GM12874 (cell line): ENCODE measurements at regions not wholly inside any gene's neighbourhood (a gene's known extent, or its start where the extent isn't known, plus 50 kb on each side); places are given as distances from the start of the nearest gene placed in this dataset.

Experiments used
- TF ChIP-seq, protein P1 (sequence below): IDR thresholded peaks from 2 replicates; pipeline ENCODE4 v1.5.1; 2011; ENCODE audit warnings: low read depth, mild to moderate bottlenecking, control low read depth, low read length, moderate library complexity; ENCODE audit not compliant: insufficient read depth

DNA sequence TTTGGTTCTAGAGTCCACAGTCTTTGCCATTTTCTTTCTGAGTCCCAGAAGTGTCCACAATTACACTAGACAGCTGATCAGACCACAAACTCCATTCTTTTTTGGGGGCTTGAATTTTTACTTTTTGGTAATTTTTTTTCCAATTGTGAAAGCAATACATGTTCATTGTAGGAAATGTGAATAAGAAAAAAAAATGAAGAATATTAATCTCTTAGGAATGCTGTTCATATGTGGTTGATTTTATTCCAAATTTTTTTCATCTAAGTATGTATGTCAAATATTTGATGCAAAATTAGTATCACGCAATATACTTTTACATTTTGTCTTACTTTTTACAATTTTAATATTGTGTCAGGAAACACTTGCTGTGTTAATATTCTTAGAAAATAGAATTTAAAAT, 76.4 kb upstream of the ETS2 start:
- TF ChIP-seq, protein P1, sequence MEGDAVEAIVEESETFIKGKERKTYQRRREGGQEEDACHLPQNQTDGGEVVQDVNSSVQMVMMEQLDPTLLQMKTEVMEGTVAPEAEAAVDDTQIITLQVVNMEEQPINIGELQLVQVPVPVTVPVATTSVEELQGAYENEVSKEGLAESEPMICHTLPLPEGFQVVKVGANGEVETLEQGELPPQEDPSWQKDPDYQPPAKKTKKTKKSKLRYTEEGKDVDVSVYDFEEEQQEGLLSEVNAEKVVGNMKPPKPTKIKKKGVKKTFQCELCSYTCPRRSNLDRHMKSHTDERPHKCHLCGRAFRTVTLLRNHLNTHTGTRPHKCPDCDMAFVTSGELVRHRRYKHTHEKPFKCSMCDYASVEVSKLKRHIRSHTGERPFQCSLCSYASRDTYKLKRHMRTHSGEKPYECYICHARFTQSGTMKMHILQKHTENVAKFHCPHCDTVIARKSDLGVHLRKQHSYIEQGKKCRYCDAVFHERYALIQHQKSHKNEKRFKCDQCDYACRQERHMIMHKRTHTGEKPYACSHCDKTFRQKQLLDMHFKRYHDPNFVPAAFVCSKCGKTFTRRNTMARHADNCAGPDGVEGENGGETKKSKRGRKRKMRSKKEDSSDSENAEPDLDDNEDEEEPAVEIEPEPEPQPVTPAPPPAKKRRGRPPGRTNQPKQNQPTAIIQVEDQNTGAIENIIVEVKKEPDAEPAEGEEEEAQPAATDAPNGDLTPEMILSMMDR = no peak

- TF ChIP-seq, protein P1 = no peak
Measured at GRCh38 chr21:38729754-38730379, 75.9 kb upstream of the ETS2 start.

GRCh38 chr21:38733972-38734546, 71.7 kb upstream of the ETS2 start:
- TF ChIP-seq, protein P1 = peak; percentile 90

- TF ChIP-seq, protein P1 = no peak
Measured at GRCh38 chr21:38734646-38735365, 70.9 kb upstream of the ETS2 start.

DNA sequence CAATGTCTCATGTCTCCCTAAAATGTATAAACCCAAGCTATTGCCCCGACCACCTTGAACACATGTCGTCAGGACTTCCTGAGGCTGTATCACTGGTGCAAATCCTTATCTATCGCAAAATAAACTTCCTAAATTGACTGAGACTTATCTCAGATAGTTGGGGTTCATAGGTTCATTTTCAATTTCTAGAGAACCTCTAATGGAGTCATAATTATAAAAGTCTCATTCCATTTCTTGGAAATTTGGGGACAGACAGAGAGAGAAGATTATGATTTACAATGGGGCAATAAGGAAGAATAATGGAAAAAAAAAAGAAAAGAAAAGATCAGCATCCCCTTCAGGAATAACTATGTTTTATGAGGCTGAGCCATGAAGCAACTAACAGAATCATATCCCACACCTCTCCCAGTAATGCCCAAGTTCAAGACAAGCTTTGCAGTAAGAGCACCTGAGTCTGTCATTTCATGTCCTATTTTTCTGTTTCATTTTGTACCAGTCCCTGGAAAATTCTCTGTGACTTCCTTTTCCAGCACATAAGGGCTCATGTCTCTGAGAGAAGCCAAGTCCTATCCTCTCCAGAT, 70.0 kb upstream of the ETS2 start:
- TF ChIP-seq, protein P1 = no peak

DNA sequence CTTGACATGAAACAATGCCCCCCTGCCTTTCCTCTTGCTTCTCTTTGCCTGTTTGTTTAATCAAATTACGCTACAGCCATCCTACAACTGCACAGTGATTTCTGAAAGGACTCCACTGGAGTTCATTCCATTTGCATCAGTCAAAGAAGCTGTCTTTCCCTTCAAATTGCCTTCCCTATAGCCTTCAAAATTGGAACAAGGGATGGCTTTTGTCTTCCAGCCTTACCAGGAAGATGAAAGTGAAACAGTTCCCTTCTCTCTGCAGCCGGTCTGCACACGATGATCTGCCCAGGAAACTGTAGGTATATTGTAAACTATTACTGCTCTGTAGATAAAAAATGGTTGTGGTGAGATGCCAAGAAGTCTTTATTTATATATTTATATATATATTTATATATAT, 65.6 kb upstream of the ETS2 start:
- TF ChIP-seq, protein P1 = no peak
